Activated T-cell treated with anti-CD3 and anti-CD28 coated beads for 24 hours (primary cell): ENCODE measurements at regions not wholly inside any gene's neighbourhood (a gene's known extent, or its start where the extent isn't known, plus 50 kb on each side); places are given as distances from the start of the nearest gene placed in this dataset.
"Not testable (repeated sequence)": the region's sequence is repeated elsewhere in the genome, so short reads cannot be mapped to it uniquely, and the experiment has no call there.

Experiments used
- DNase-seq: peaks from one replicate; pipeline ENCODE4 v3.0.0-alpha.2; 2020; ENCODE audit warnings: low read depth

GRCh38 chr20:4465855-4466545 lies 216.9 kb upstream of the ADRA1D start:
- no peak for DNase-seq

GRCh38 chr20:4465212-4465611 lies 216.1 kb upstream of the ADRA1D start:
- no peak for DNase-seq

- not testable (repeated sequence) for DNase-seq
These were observed 213.7 kb upstream of the ADRA1D start for GRCh38 chr20:4462801-4463200.

- no peak for DNase-seq
These were observed 210.0 kb upstream of the ADRA1D start for GRCh38 chr20:4459081-4459480.

- no peak for DNase-seq
These were observed 208.8 kb upstream of the ADRA1D start for GRCh38 chr20:4457566-4458543.

- no peak for DNase-seq
These were observed 206.9 kb upstream of the ADRA1D start for GRCh38 chr20:4455996-4456395.

- DNase-seq, result no peak
These were observed 206.2 kb upstream of the ADRA1D start for GRCh38 chr20:4455301-4455701.

GRCh38 chr20:4454111-4454510 lies 205.0 kb upstream of the ADRA1D start:
- DNase-seq, result no peak

GRCh38 chr20:4453359-4453758 lies 204.3 kb upstream of the ADRA1D start:
- no peak for DNase-seq

- no peak for DNase-seq
These were observed 202.5 kb upstream of the ADRA1D start for GRCh38 chr20:4451487-4452081.

- DNase-seq, result no peak
These were observed 201.0 kb upstream of the ADRA1D start for GRCh38 chr20:4449957-4450715.

- no peak for DNase-seq
These were observed 196.7 kb upstream of the ADRA1D start for GRCh38 chr20:4445784-4446183.

GRCh38 chr20:4445331-4445730 lies 196.2 kb upstream of the ADRA1D start:
- no peak for DNase-seq

GRCh38 chr20:4444404-4444803 lies 195.3 kb upstream of the ADRA1D start:
- no peak for DNase-seq

- no peak for DNase-seq
These were observed 193.9 kb upstream of the ADRA1D start for GRCh38 chr20:4443016-4443415.

GRCh38 chr20:4441871-4442270 lies 192.8 kb upstream of the ADRA1D start:
- DNase-seq, result no peak

- no peak for DNase-seq
These were observed 192.1 kb upstream of the ADRA1D start for GRCh38 chr20:4441191-4441590.

GRCh38 chr20:4439461-4439860 lies 190.4 kb upstream of the ADRA1D start:
- no peak for DNase-seq

GRCh38 chr20:4437131-4437530 lies 188.0 kb upstream of the ADRA1D start:
- DNase-seq, result no peak

GRCh38 chr20:4435671-4436455 lies 186.8 kb upstream of the ADRA1D start:
- no peak for DNase-seq

- no peak for DNase-seq
These were observed 186.1 kb upstream of the ADRA1D start for GRCh38 chr20:4435225-4435624.
